K562 (cell line): ENCODE measurements at regions not wholly inside any gene's neighbourhood (a gene's known extent, or its start where the extent isn't known, plus 50 kb on each side); places are given as distances from the start of the nearest gene placed in this dataset.

ENCODE experiments used
- ATAC-seq: fragments of 200-7000 bp; cut with Tn5 transposase; 3 replicates; pipeline ENCODE4 v1.9.1; 2020; ENCODE audit warnings: moderate library complexity
- BruUV-seq: library from RNA; stranded (reverse); fragments of 400-500 nt; replicated peaks from 2 replicates; lab custom pipeline; 2021; lab: Mats Ljungman, UMichigan
- CTCF ChIA-PET: fragments of 300-600 bp; formaldehyde crosslinking; extraction: SDS; loops from one replicate; lab custom pipeline; 2021; ENCODE audit warnings: low intra/inter-chr PET ratio; lab: Yijun Ruan, JAX
- POLR2A ChIA-PET: fragments of 300-600, 350-650 bp; sonication (Branson Sonifier 250); formaldehyde crosslinking; extraction: SDS; loops from one replicate; lab custom pipeline; 2021; ENCODE audit warnings: antibody characterized with exemption, inconsistent platforms; lab: Yijun Ruan, JAX
- DNase-seq, 4 experiments: peaks; one replicate each; pipeline versions ENCODE4 v3.0.0 to v3.0.0-alpha.2; 2011 to 2018; ENCODE audit warnings: low spot score in 3 of 4, mixed read lengths in 3 of 4; ENCODE audit errors: extremely low read depth in 1 of 4
- FAIRE-seq: peaks from 2 replicates; lab custom pipeline; 2011; peaks lifted over from hg19 to GRCh38; lab: Jason Lieb, UNC
- H2AFZ ChIP-seq: 2 replicates; pipeline ENCODE4 v1.6.0; 2011; ENCODE audit warnings: low read depth, low read length, control low read depth, inconsistent platforms
- H3K27ac ChIP-seq: fragments of 200-600 bp; 3 replicates; pipeline ENCODE4 v1.8.0; 2011; ENCODE audit warnings: low read depth, mild to moderate bottlenecking, control low read depth, inconsistent platforms, low read length, moderate library complexity, mixed read lengths; ENCODE audit errors: extremely low read depth
- H3K27me3 ChIP-seq, 2 experiments: fragments of 300-600 bp in 1 of 2; 2 replicates in 1 of 2; 3 replicates in 1 of 2; pipeline versions ENCODE4 v1.6.0 to v1.8.0; 2011; ENCODE audit warnings: inconsistent platforms in 2 of 2, low read length in 2 of 2, mild to moderate bottlenecking in 1 of 2, mixed read lengths in 1 of 2, moderate library complexity in 1 of 2; ENCODE audit not compliant: control insufficient read depth in 2 of 2, insufficient read depth in 2 of 2
- H3K36me3 ChIP-seq: fragments of 300-600 bp; 3 replicates; pipeline ENCODE4 v1.8.0; 2011; ENCODE audit warnings: mild to moderate bottlenecking, low read length, inconsistent platforms; ENCODE audit not compliant: control insufficient read depth, insufficient read depth
- H3K4me1 ChIP-seq, 2 experiments: fragments of 200-600 bp in 1 of 2; replicated peaks in 1 of 2; 2 replicates in 1 of 2; 3 replicates in 1 of 2; pipeline versions ENCODE4 v1.5.1 to v1.8.0; 2011; ENCODE audit warnings: inconsistent platforms in 2 of 2, low read length in 2 of 2, mild to moderate bottlenecking in 1 of 2, mixed read lengths in 1 of 2, moderate library complexity in 1 of 2; ENCODE audit not compliant: control insufficient read depth in 2 of 2, insufficient read depth in 2 of 2
- H3K4me2 ChIP-seq: 2 replicates; pipeline ENCODE4 v1.6.1; 2011; ENCODE audit warnings: low read length, control low read depth, inconsistent platforms, mixed read lengths; ENCODE audit not compliant: insufficient read depth
- H3K4me3 ChIP-seq: fragments of 200-600 bp; sonication (generic), shearing (Covaris generic); 2 replicates; pipeline ENCODE4 v1.5.1; 2016; ENCODE audit warnings: control low read depth, inconsistent platforms
- H3K79me2 ChIP-seq: fragments of 200-600 bp; 3 replicates; pipeline ENCODE4 v1.8.0; 2011; ENCODE audit warnings: low read length, inconsistent platforms; ENCODE audit not compliant: control insufficient read depth, insufficient read depth
- H3K9ac ChIP-seq, 2 experiments: 2 replicates each; pipeline versions ENCODE4 v1.6.0 to v1.6.1; 2011; ENCODE audit warnings: low read depth in 2 of 2, low read length in 2 of 2, control low read depth in 1 of 2, inconsistent platforms in 1 of 2, mild to moderate bottlenecking in 1 of 2, mixed read lengths in 1 of 2; ENCODE audit not compliant: insufficient read depth in 1 of 2
- H3K9me1 ChIP-seq: one replicate; pipeline ENCODE4 v1.6.0; 2011; ENCODE audit warnings: inconsistent platforms, mild to moderate bottlenecking, low read length, moderate library complexity; ENCODE audit not compliant: control insufficient read depth, insufficient read depth
- H3K9me3 ChIP-seq: replicated peaks from 2 replicates; pipeline ENCODE4 v1.5.1; 2011; ENCODE audit warnings: low read depth, low read length, inconsistent platforms; ENCODE audit not compliant: control insufficient read depth, insufficient read depth
- H4K20me1 ChIP-seq: replicated peaks from 2 replicates; pipeline ENCODE4 v1.6.1; 2011; ENCODE audit warnings: low read length, inconsistent platforms, mixed read lengths; ENCODE audit not compliant: control insufficient read depth, insufficient read depth
- BCOR ChIP-seq: fragments of 450-650 bp; IDR thresholded peaks from 2 replicates; pipeline ENCODE4 v1.6.1; 2016
- ETV6 ChIP-seq, 3 experiments: fragments of 150-350 bp in 1 of 3; sonication (generic) in 1 of 3; formaldehyde crosslinking in 1 of 3; IDR thresholded peaks; 2 replicates each; pipeline versions ENCODE4 v1.6.1 to v1.8.0; 2014 to 2022; ENCODE audit warnings: borderline replicate concordance in 2 of 3, low read depth in 2 of 3, antibody characterized with exemption in 1 of 3, low read length in 1 of 3, mild to moderate bottlenecking in 1 of 3, missing genetic modification reagents in 1 of 3
- FOXJ2 ChIP-seq: fragments of 200-800 bp; sonication (Bioruptor generic); IDR thresholded peaks from 2 replicates; pipeline ENCODE4 v1.6.1; 2016; ENCODE audit warnings: missing genetic modification characterization, missing compliant biosample characterization
- HDAC6 ChIP-seq: IDR thresholded peaks from 2 replicates; pipeline ENCODE4 v1.6.1; 2012; ENCODE audit warnings: low read depth, mild to moderate bottlenecking, control low read depth, inconsistent platforms, low read length, moderate library complexity
- NR2C2 ChIP-seq, 2 experiments: fragments of 200-800 bp in 1 of 2; sonication (Bioruptor generic) in 1 of 2; sonication (generic) in 1 of 2; formaldehyde crosslinking in 1 of 2; IDR thresholded peaks; 2 replicates each; pipeline versions ENCODE4 v1.6.1 to v1.8.0; 2016 to 2022; ENCODE audit warnings: mild to moderate bottlenecking in 1 of 2, missing compliant biosample characterization in 1 of 2, missing genetic modification characterization in 1 of 2, missing genetic modification reagents in 1 of 2
- ZNF347 ChIP-seq: fragments of 450-650 bp; formaldehyde crosslinking; IDR thresholded peaks from 2 replicates; pipeline ENCODE4 v1.4.0; 2020; ENCODE audit warnings: low read depth, mild to moderate bottlenecking, moderate library complexity
- ZNF77 ChIP-seq: fragments of 250-450 bp; sonication (Bioruptor Pico); IDR thresholded peaks from 2 replicates; pipeline ENCODE4 v1.5.0; 2020
- WGBS: fragments of 100-300 bp; shearing (Covaris generic); methylation state at CpG from one replicate; pipeline ENCODE4 v1.1.6; 2016; ENCODE audit warnings: low coverage, mixed read lengths; ENCODE audit not compliant: insufficient coverage; ENCODE audit errors: missing lambda C conversion rate; 5-methylcytosine and 5-hydroxymethylcytosine counted together
- in situ Hi-C: fragments of 300-500 bp; cut with MboI; formaldehyde crosslinking; loops from 4 replicates; pipeline ENCODE4 v1.15.0; 2018; ENCODE audit warnings: inconsistent platforms, mixed read lengths
- intact Hi-C: fragments of 100-400 bp; cut with micrococcal nuclease; formaldehyde crosslinking; loops from 2 replicates; pipeline ENCODE4 v1.14.2; 2022
- TF ChIP-seq, protein P1 (sequence below): fragments of 250-450 bp; sonication (Bioruptor Pico); IDR thresholded peaks from 2 replicates; pipeline ENCODE4 v1.4.0; 2020
- TF ChIP-seq, protein P2 (sequence below): sonication (generic); formaldehyde crosslinking; IDR thresholded peaks from 2 replicates; pipeline ENCODE4 v1.9.0; 2022; ENCODE audit warnings: mild to moderate bottlenecking, missing genetic modification reagents

DNA sequence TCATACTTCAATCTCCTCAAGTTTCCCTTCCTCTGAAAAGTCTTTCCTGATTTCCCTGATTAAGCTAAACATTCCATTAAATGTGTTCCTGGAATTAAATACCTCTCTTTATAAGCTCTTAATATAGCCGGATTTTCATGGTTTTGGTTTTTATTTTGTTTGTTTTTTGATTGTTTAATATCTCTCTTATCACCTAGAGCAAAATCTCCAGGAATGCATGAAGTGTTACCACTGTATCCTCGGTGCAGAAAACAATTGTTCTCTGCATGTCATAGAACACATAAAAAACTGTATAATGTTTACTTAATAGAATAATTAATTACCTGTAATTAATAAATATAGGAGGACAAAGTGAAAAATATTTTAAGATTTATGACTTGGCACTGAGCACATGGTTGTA lies 86.2 kb downstream of the PCDH18 start:
- CTCF ChIA-PET = no interaction called here

DNA sequence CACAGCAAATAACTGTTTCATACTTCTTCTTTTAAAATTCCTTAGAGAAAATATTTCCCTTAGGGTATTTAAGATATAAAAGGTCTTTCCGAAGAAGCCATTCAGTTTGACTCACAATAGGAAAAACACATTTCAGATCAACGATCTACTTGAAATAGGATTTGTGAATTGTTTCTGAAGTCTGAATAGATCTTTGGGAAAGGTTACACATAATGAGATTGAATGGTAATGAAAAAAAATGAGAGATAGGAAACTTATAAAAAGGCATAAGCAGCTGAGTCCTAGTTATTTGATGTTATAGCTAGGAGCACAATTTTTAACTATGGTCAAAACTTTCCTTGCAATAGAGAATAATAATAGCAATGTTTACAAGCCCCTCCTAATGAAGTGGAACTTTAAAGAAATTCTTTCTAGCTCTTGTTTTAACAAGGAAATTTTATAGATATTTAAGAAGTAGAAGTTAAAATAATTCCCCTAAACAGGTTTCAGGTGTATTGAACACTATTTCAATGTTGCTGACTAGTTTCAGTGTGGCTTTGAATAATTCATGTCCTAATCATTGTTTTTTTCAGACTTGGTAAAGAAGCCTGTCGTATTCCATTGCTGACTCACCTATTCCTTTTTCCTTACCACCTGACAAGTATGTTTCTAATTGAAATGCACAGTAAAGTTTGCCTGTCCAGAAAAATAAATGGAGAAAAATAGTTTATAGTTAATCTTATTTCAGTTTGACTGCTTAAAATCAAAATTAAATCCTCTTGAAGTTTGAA lies 89.1 kb downstream of the PCDH18 start:
- Histone ChIP-seq H3K27ac (no peak overlapping the region), H2AFZ (no peak overlapping the region), H3K36me3 (no peaks in the 10 kb centered on the region), H3K9me3 (no peaks in the 10 kb centered on the region), H3K9me1 (no peaks in the 10 kb centered on the region), H3K9ac (no peak overlapping the region), H4K20me1 (no peaks in the 10 kb centered on the region), H3K79me2 (no peaks in the 10 kb centered on the region), H3K4me2 (no peak overlapping the region), H3K27me3 (no peaks in the 10 kb centered on the region), H3K4me1 (no peaks in the 10 kb centered on the region), H3K4me3 (no peak overlapping the region)
- DNase-seq = no peak
- CTCF ChIA-PET = no interaction called here
- no peak for FAIRE-seq
- in situ Hi-C loops = no loop called here
- ATAC-seq = no peak
- intact Hi-C loops = no loop called here
- 0% methylated on average over 3 of the region's 3 CpGs for WGBS
- BruUV-seq = no TSS peak
- POLR2A ChIA-PET = no interaction called here
- TF ChIP-seq, protein P1, sequence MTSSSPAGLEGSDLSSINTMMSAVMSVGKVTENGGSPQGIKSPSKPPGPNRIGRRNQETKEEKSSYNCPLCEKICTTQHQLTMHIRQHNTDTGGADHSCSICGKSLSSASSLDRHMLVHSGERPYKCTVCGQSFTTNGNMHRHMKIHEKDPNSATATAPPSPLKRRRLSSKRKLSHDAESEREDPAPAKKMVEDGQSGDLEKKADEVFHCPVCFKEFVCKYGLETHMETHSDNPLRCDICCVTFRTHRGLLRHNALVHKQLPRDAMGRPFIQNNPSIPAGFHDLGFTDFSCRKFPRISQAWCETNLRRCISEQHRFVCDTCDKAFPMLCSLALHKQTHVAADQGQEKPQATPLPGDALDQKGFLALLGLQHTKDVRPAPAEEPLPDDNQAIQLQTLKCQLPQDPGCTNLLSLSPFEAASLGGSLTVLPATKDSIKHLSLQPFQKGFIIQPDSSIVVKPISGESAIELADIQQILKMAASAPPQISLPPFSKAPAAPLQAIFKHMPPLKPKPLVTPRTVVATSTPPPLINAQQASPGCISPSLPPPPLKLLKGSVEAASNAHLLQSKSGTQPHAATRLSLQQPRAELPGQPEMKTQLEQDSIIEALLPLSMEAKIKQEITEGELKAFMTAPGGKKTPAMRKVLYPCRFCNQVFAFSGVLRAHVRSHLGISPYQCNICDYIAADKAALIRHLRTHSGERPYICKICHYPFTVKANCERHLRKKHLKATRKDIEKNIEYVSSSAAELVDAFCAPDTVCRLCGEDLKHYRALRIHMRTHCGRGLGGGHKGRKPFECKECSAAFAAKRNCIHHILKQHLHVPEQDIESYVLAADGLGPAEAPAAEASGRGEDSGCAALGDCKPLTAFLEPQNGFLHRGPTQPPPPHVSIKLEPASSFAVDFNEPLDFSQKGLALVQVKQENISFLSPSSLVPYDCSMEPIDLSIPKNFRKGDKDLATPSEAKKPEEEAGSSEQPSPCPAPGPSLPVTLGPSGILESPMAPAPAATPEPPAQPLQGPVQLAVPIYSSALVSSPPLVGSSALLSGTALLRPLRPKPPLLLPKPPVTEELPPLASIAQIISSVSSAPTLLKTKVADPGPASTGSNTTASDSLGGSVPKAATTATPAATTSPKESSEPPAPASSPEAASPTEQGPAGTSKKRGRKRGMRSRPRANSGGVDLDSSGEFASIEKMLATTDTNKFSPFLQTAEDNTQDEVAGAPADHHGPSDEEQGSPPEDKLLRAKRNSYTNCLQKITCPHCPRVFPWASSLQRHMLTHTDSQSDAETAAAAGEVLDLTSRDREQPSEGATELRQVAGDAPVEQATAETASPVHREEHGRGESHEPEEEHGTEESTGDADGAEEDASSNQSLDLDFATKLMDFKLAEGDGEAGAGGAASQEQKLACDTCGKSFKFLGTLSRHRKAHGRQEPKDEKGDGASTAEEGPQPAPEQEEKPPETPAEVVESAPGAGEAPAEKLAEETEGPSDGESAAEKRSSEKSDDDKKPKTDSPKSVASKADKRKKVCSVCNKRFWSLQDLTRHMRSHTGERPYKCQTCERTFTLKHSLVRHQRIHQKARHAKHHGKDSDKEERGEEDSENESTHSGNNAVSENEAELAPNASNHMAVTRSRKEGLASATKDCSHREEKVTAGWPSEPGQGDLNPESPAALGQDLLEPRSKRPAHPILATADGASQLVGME (CRISPR knock-in tag) = no peak
- TF ChIP-seq BCOR (no peak), NR2C2 (CRISPR knock-in tag; IDR thresholded peaks at IDR 0.05) (no peak), NR2C2 (tag; IDR thresholded peaks at IDR 0.05) (no peak)

More for the DNA sequence above, 86.2 kb downstream of the PCDH18 start:
- H3K9me1 ChIP-seq = no peaks in the 10 kb centered on the region
- POLR2A ChIA-PET = no interaction called here
- in situ Hi-C loops = no loop called here
- H3K9ac ChIP-seq = no peak overlapping the region
- no peaks in the 10 kb centered on the region for H3K36me3 ChIP-seq
- intact Hi-C loops = no loop called here
- H3K4me1 ChIP-seq = no peaks in the 10 kb centered on the region
- H2AFZ ChIP-seq = no peak overlapping the region
- WGBS = 0% methylated on average over 2 of the region's 2 CpGs
- FAIRE-seq = no peak
- no peak for ATAC-seq
- no peak overlapping the region for H3K4me2 ChIP-seq
- H3K79me2 ChIP-seq = no peaks in the 10 kb centered on the region
- H3K27me3 ChIP-seq = no peaks in the 10 kb centered on the region
- BruUV-seq = no TSS peak
- no peak overlapping the region for H3K4me3 ChIP-seq
- TF ChIP-seq HDAC6 = no peak
- TF ChIP-seq FOXJ2 (tag) = no peak
- TF ChIP-seq ZNF347 (CRISPR knock-in tag) = no peak
- TF ChIP-seq ETV6 (IDR thresholded peaks at IDR 0.05; ENCODE audit: borderline replicate concordance in 1 of 2, low read depth in 2 of 2, low read length in 1 of 2) = no peak
- TF ChIP-seq ETV6 (CRISPR knock-in tag; IDR thresholded peaks at IDR 0.05; ENCODE audit: borderline replicate concordance) = no peak
- TF ChIP-seq NR2C2 (CRISPR knock-in tag; IDR thresholded peaks at IDR 0.05) = no peak
- no peak for TF ChIP-seq NR2C2 (tag; IDR thresholded peaks at IDR 0.05)
- TF ChIP-seq, protein P2, sequence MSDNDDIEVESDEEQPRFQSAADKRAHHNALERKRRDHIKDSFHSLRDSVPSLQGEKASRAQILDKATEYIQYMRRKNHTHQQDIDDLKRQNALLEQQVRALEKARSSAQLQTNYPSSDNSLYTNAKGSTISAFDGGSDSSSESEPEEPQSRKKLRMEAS (CRISPR knock-in tag) = no peak
- TF ChIP-seq ZNF77 (CRISPR knock-in tag) = no peak
- DNase-seq = no peak
- H3K9me3 ChIP-seq = no peaks in the 10 kb centered on the region
- no peak overlapping the region for H3K27ac ChIP-seq
- no peaks in the 10 kb centered on the region for H4K20me1 ChIP-seq
